ENCODE measurements at regions not wholly inside any gene's neighbourhood (a gene's known extent, or its start where the extent isn't known, plus 50 kb on each side); places are given as distances from the start of the nearest gene placed in this dataset.

DNA sequence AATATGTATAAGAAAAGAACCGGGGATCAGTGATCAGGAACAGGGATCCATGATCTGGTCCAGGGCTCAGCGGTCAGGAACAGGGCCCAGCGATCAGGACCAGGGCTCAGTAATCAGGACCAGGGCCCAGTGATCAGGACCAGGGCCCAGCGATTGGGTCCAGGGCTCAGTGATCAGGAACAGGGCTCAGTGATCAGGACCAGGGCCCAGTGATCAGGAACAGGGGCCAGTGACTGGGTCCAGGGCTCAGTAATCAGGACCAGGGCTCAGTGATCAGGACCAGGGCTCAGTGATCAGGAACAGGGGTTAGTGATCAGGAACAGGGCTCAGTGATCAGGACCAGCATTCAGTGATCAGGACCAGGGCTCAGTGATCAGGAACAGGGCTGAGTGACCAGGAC lies 56.3 kb downstream of the TMEM121 start (continued):
- TF ChIP-seq NRF1 (IDR thresholded peaks at IDR 0.05; ENCODE audit: low read depth, low read length) (no peak), ZNF274 (IDR thresholded peaks at IDR 0.05; ENCODE audit: borderline replicate concordance, extremely low read depth, low read length) (no peak)
- TF ChIP-seq, protein P1, sequence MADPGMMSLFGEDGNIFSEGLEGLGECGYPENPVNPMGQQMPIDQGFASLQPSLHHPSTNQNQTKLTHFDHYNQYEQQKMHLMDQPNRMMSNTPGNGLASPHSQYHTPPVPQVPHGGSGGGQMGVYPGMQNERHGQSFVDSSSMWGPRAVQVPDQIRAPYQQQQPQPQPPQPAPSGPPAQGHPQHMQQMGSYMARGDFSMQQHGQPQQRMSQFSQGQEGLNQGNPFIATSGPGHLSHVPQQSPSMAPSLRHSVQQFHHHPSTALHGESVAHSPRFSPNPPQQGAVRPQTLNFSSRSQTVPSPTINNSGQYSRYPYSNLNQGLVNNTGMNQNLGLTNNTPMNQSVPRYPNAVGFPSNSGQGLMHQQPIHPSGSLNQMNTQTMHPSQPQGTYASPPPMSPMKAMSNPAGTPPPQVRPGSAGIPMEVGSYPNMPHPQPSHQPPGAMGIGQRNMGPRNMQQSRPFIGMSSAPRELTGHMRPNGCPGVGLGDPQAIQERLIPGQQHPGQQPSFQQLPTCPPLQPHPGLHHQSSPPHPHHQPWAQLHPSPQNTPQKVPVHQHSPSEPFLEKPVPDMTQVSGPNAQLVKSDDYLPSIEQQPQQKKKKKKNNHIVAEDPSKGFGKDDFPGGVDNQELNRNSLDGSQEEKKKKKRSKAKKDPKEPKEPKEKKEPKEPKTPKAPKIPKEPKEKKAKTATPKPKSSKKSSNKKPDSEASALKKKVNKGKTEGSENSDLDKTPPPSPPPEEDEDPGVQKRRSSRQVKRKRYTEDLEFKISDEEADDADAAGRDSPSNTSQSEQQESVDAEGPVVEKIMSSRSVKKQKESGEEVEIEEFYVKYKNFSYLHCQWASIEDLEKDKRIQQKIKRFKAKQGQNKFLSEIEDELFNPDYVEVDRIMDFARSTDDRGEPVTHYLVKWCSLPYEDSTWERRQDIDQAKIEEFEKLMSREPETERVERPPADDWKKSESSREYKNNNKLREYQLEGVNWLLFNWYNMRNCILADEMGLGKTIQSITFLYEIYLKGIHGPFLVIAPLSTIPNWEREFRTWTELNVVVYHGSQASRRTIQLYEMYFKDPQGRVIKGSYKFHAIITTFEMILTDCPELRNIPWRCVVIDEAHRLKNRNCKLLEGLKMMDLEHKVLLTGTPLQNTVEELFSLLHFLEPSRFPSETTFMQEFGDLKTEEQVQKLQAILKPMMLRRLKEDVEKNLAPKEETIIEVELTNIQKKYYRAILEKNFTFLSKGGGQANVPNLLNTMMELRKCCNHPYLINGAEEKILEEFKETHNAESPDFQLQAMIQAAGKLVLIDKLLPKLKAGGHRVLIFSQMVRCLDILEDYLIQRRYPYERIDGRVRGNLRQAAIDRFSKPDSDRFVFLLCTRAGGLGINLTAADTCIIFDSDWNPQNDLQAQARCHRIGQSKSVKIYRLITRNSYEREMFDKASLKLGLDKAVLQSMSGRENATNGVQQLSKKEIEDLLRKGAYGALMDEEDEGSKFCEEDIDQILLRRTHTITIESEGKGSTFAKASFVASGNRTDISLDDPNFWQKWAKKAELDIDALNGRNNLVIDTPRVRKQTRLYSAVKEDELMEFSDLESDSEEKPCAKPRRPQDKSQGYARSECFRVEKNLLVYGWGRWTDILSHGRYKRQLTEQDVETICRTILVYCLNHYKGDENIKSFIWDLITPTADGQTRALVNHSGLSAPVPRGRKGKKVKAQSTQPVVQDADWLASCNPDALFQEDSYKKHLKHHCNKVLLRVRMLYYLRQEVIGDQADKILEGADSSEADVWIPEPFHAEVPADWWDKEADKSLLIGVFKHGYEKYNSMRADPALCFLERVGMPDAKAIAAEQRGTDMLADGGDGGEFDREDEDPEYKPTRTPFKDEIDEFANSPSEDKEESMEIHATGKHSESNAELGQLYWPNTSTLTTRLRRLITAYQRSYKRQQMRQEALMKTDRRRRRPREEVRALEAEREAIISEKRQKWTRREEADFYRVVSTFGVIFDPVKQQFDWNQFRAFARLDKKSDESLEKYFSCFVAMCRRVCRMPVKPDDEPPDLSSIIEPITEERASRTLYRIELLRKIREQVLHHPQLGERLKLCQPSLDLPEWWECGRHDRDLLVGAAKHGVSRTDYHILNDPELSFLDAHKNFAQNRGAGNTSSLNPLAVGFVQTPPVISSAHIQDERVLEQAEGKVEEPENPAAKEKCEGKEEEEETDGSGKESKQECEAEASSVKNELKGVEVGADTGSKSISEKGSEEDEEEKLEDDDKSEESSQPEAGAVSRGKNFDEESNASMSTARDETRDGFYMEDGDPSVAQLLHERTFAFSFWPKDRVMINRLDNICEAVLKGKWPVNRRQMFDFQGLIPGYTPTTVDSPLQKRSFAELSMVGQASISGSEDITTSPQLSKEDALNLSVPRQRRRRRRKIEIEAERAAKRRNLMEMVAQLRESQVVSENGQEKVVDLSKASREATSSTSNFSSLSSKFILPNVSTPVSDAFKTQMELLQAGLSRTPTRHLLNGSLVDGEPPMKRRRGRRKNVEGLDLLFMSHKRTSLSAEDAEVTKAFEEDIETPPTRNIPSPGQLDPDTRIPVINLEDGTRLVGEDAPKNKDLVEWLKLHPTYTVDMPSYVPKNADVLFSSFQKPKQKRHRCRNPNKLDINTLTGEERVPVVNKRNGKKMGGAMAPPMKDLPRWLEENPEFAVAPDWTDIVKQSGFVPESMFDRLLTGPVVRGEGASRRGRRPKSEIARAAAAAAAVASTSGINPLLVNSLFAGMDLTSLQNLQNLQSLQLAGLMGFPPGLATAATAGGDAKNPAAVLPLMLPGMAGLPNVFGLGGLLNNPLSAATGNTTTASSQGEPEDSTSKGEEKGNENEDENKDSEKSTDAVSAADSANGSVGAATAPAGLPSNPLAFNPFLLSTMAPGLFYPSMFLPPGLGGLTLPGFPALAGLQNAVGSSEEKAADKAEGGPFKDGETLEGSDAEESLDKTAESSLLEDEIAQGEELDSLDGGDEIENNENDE (IDR thresholded peaks at IDR 0.05; ENCODE audit: insufficient replicate concordance, low read length), result no peak

Measured in H1 (cell line).